KOPT-K1 (cell line): ENCODE measurements at regions not wholly inside any gene's neighbourhood (a gene's known extent, or its start where the extent isn't known, plus 50 kb on each side); places are given as distances from the start of the nearest gene placed in this dataset.

Experiments used
- H3K27ac ChIP-seq: fragments of 200-600 bp; sonication (generic); 2 replicates; pipeline ENCODE4 v1.5.1; 2016; ENCODE audit warnings: antibody characterized with exemption, mild to moderate bottlenecking, low read depth, low read length; ENCODE audit not compliant: poor library complexity, severe bottlenecking
- H3K36me3 ChIP-seq: fragments of 200-600 bp; sonication (generic); 2 replicates; pipeline ENCODE4 v1.5.1; 2017; ENCODE audit warnings: antibody characterized with exemption, mild to moderate bottlenecking, low read length, moderate library complexity; ENCODE audit not compliant: insufficient read depth
- H3K9me3 ChIP-seq: fragments of 200-600 bp; sonication (generic); 2 replicates; pipeline ENCODE4 v1.5.1; 2017; ENCODE audit warnings: antibody characterized with exemption, low read length, mild to moderate bottlenecking; ENCODE audit not compliant: insufficient read depth, poor library complexity, severe bottlenecking

GRCh38 chr16:64534180-64534780 is 587.6 kb downstream of the CDH11 start:
- no peak overlapping the region for H3K27ac ChIP-seq
- H3K9me3 ChIP-seq: no peaks in the 10 kb centered on the region
- no peaks in the 10 kb centered on the region for H3K36me3 ChIP-seq

- no peak overlapping the region for H3K27ac ChIP-seq
- no peaks in the 10 kb centered on the region for H3K9me3 ChIP-seq
- H3K36me3 ChIP-seq: no peaks in the 10 kb centered on the region
Observed at GRCh38 chr16:64532691-64533090, 589.2 kb downstream of the CDH11 start.

- Histone ChIP-seq H3K36me3 (no peaks in the 10 kb centered on the region), H3K9me3 (no peaks in the 10 kb centered on the region), H3K27ac (no peak overlapping the region)
Observed at GRCh38 chr16:64532117-64532516, 589.7 kb downstream of the CDH11 start.

- no peak overlapping the region for H3K27ac ChIP-seq
- no peaks in the 10 kb centered on the region for H3K9me3 ChIP-seq
- H3K36me3 ChIP-seq: no peaks in the 10 kb centered on the region
Observed at GRCh38 chr16:64531401-64531800, 590.5 kb downstream of the CDH11 start.

GRCh38 chr16:64522548-64522947 is 599.3 kb downstream of the CDH11 start:
- no peaks in the 10 kb centered on the region for H3K36me3 ChIP-seq

GRCh38 chr16:64513871-64514270 is 608.0 kb downstream of the CDH11 start:
- peaks cover 5% of the 10 kb centered on the region for H3K9me3 ChIP-seq
- no peak overlapping the region for H3K27ac ChIP-seq
- no peaks in the 10 kb centered on the region for H3K36me3 ChIP-seq

More at GRCh38 chr16:64522548-64522947, 599.3 kb downstream of the CDH11 start:
- Histone ChIP-seq H3K27ac (no peak overlapping the region), H3K9me3 (no peaks in the 10 kb centered on the region)

- H3K36me3 ChIP-seq: no peaks in the 10 kb centered on the region
Observed at GRCh38 chr16:64507240-64508024, 614.4 kb downstream of the CDH11 start.

GRCh38 chr16:64499211-64499610 is 622.7 kb downstream of the CDH11 start:
- H3K36me3 ChIP-seq: no peaks in the 10 kb centered on the region
- no peaks in the 10 kb centered on the region for H3K9me3 ChIP-seq
- no peak overlapping the region for H3K27ac ChIP-seq

More at GRCh38 chr16:64507240-64508024, 614.4 kb downstream of the CDH11 start:
- Histone ChIP-seq H3K9me3 (no peaks in the 10 kb centered on the region), H3K27ac (no peak overlapping the region)

- H3K9me3 ChIP-seq: no peaks in the 10 kb centered on the region
- no peak overlapping the region for H3K27ac ChIP-seq
- H3K36me3 ChIP-seq: no peaks in the 10 kb centered on the region
Observed at GRCh38 chr16:64498363-64498762, 623.5 kb downstream of the CDH11 start.

- no peaks in the 10 kb centered on the region for H3K9me3 ChIP-seq
- H3K27ac ChIP-seq: no peak overlapping the region
- H3K36me3 ChIP-seq: no peaks in the 10 kb centered on the region
Observed at GRCh38 chr16:64493709-64494108, 628.2 kb downstream of the CDH11 start.

- Histone ChIP-seq H3K9me3 (no peaks in the 10 kb centered on the region), H3K36me3 (no peaks in the 10 kb centered on the region), H3K27ac (no peak overlapping the region)
Observed at GRCh38 chr16:64489449-64489848, 632.4 kb downstream of the CDH11 start.

- H3K36me3 ChIP-seq: no peaks in the 10 kb centered on the region
Observed at GRCh38 chr16:64486561-64486960, 635.3 kb downstream of the CDH11 start.

GRCh38 chr16:64481497-64481896 is 640.4 kb downstream of the CDH11 start:
- Histone ChIP-seq H3K27ac (no peak overlapping the region), H3K36me3 (no peaks in the 10 kb centered on the region), H3K9me3 (no peaks in the 10 kb centered on the region)

More at GRCh38 chr16:64486561-64486960, 635.3 kb downstream of the CDH11 start:
- Histone ChIP-seq H3K9me3 (no peaks in the 10 kb centered on the region), H3K27ac (no peak overlapping the region)

GRCh38 chr16:64478252-64478906 is 643.5 kb downstream of the CDH11 start:
- H3K9me3 ChIP-seq: no peaks in the 10 kb centered on the region
- no peak overlapping the region for H3K27ac ChIP-seq

GRCh38 chr16:64475627-64476351 is 646.1 kb downstream of the CDH11 start:
- Histone ChIP-seq H3K27ac (no peak overlapping the region), H3K9me3 (no peaks in the 10 kb centered on the region), H3K36me3 (no peaks in the 10 kb centered on the region)

More at GRCh38 chr16:64478252-64478906, 643.5 kb downstream of the CDH11 start:
- no peaks in the 10 kb centered on the region for H3K36me3 ChIP-seq
